PC-9 (cell line): ENCODE measurements at regions not wholly inside any gene's neighbourhood (a gene's known extent, or its start where the extent isn't known, plus 50 kb on each side); places are given as distances from the start of the nearest gene placed in this dataset.

Experiments
- BruUV-seq: library from RNA; stranded (reverse); fragments of 400-500 nt; replicated peaks from 2 replicates; lab custom pipeline; 2021; lab: Mats Ljungman, UMichigan
- CTCF ChIA-PET: fragments of 300-600 bp; sonication (Branson Sonifier 250); formaldehyde crosslinking; loops from one replicate; lab custom pipeline; 2022; ENCODE audit warnings: antibody characterized with exemption; lab: Charles Lee
- POLR2A ChIA-PET: fragments of 300-600 bp; sonication (Branson Sonifier 250); formaldehyde crosslinking; loops from one replicate; lab custom pipeline; 2022; ENCODE audit warnings: antibody characterized with exemption; ENCODE audit not compliant: unreplicated experiment; lab: Charles Lee
- DNase-seq, 2 experiments: peaks; one replicate each; pipeline versions ENCODE4 v3.0.0 to v3.0.0-alpha.2; 2015 to 2022; ENCODE audit warnings: mixed read lengths in 1 of 2
- H2AFZ ChIP-seq: fragments of 200-600 bp; sonication (generic); 2 replicates; pipeline ENCODE4 v1.8.1; 2017; ENCODE audit warnings: antibody characterized with exemption
- H3F3A ChIP-seq: fragments of 200-600 bp; sonication (generic); 2 replicates; pipeline ENCODE4 v1.8.1; 2017; ENCODE audit warnings: antibody characterized with exemption, mild to moderate bottlenecking, low read depth; ENCODE audit not compliant: insufficient read depth
- H3K27ac ChIP-seq: fragments of 200-600 bp; sonication (generic); 2 replicates; pipeline ENCODE4 v1.6.1; 2016; ENCODE audit warnings: mixed run types
- H3K27me3 ChIP-seq: fragments of 200-600 bp; sonication (generic); 2 replicates; pipeline ENCODE4 v1.6.1; 2016; ENCODE audit warnings: low read depth, mixed run types; ENCODE audit not compliant: insufficient read depth
- H3K36me3 ChIP-seq: fragments of 200-600 bp; sonication (generic); 2 replicates; pipeline ENCODE4 v1.6.1; 2016; ENCODE audit warnings: low read depth, mixed run types
- H3K4me1 ChIP-seq: fragments of 200-600 bp; sonication (generic); replicated peaks from 2 replicates; pipeline ENCODE4 v1.6.1; 2016; ENCODE audit warnings: mixed run types; ENCODE audit not compliant: insufficient read depth
- H3K4me2 ChIP-seq: fragments of 200-600 bp; sonication (generic); 2 replicates; pipeline ENCODE4 v1.6.1; 2017; ENCODE audit warnings: mixed run types
- H3K4me3 ChIP-seq: fragments of 200-600 bp; sonication (generic); 2 replicates; pipeline ENCODE4 v1.6.1; 2016; ENCODE audit warnings: mixed run types
- H3K79me2 ChIP-seq: fragments of 200-600 bp; sonication (generic); 2 replicates; pipeline ENCODE4 v1.6.1; 2017; ENCODE audit warnings: low read depth, mixed run types
- H3K9me2 ChIP-seq: fragments of 200-600 bp; sonication (generic); 2 replicates; pipeline ENCODE4 v1.8.1; 2017; ENCODE audit warnings: mild to moderate bottlenecking; ENCODE audit not compliant: insufficient read depth
- H3K9me3 ChIP-seq: fragments of 200-600 bp; sonication (generic); 2 replicates; pipeline ENCODE4 v1.8.1; 2016; ENCODE audit warnings: low read depth; ENCODE audit not compliant: insufficient read depth
- H4K20me1 ChIP-seq: fragments of 200-600 bp; sonication (generic); 2 replicates; pipeline ENCODE4 v1.8.1; 2017; ENCODE audit not compliant: insufficient read depth
- CTCF ChIP-seq: fragments of 200-600 bp; sonication (generic); conservative IDR thresholded peaks from 2 replicates; pipeline ENCODE4 v1.6.1; 2017; ENCODE audit warnings: mixed run types, antibody characterized with exemption, mild to moderate bottlenecking, moderate library complexity
- EZH2 ChIP-seq: fragments of 200-600 bp; sonication (generic); IDR thresholded peaks from 2 replicates; pipeline ENCODE4 v1.8.0; 2017; ENCODE audit warnings: antibody characterized with exemption, low read depth
- intact Hi-C: fragments of 100-400 bp; cut with micrococcal nuclease; formaldehyde crosslinking; loops from one replicate; pipeline ENCODE4 v1.10.0; 2022; ENCODE audit not compliant: unreplicated experiment

- H2AFZ ChIP-seq = no peak overlapping the region
- no peaks in the 10 kb centered on the region for H3F3A ChIP-seq
- H3K79me2 ChIP-seq = no peaks in the 10 kb centered on the region
- TF ChIP-seq CTCF = no peak
- TF ChIP-seq EZH2 = no peak
- no peak overlapping the region for H3K27ac ChIP-seq
- H3K4me2 ChIP-seq = no peak overlapping the region
- ChIA-PET POLR2A (no interaction called here), CTCF (interaction anchor here (0.6 kb wide), 1 partner anchor 582 kb away, joined by 3 read pairs; no protein-coding TSS in a partner anchor)
- no TSS peak for BruUV-seq
- no peaks in the 10 kb centered on the region for H3K36me3 ChIP-seq
- intact Hi-C loops = no loop called here
- no peak overlapping the region for H3K4me3 ChIP-seq
- H3K4me1 ChIP-seq = no peaks in the 10 kb centered on the region
- no peaks in the 10 kb centered on the region for H4K20me1 ChIP-seq
- no peaks in the 10 kb centered on the region for H3K9me3 ChIP-seq
- DNase-seq = no peak
- 0 out of 2 replicates have a peak, but pooled peaks cover 15% of the 10 kb centered on the region for H3K27me3 ChIP-seq
- no peaks in the 10 kb centered on the region for H3K9me2 ChIP-seq
Measured at GRCh38 chrX:150225756-150226155, 137.4 kb upstream of the MAMLD1 start.

GRCh38 chrX:150226223-150226965 is 136.7 kb upstream of the MAMLD1 start:
- Histone ChIP-seq H3K4me2 (no peak overlapping the region), H3K4me1 (no peaks in the 10 kb centered on the region), H3K27me3 (0 out of 2 replicates have a peak, but pooled peaks cover 10% of the 10 kb centered on the region), H2AFZ (no peak overlapping the region), H3K9me2 (no peaks in the 10 kb centered on the region), H3K9me3 (no peaks in the 10 kb centered on the region), H3F3A (no peaks in the 10 kb centered on the region), H3K27ac (no peak overlapping the region), H4K20me1 (no peaks in the 10 kb centered on the region), H3K4me3 (no peak overlapping the region), H3K36me3 (no peaks in the 10 kb centered on the region), H3K79me2 (no peaks in the 10 kb centered on the region)
- POLR2A ChIA-PET = no interaction called here
- DNase-seq = no peak
- no TSS peak for BruUV-seq
- CTCF ChIA-PET = interaction anchor here (0.6 kb wide), 1 partner anchor 582 kb away, joined by 3 read pairs; no protein-coding TSS in a partner anchor
- TF ChIP-seq CTCF (no peak), EZH2 (no peak)
- intact Hi-C loops = no loop called here

GRCh38 chrX:150227321-150227860 is 135.7 kb upstream of the MAMLD1 start:
- H3K4me3 ChIP-seq = no peak overlapping the region
- no peaks in the 10 kb centered on the region for H3K9me3 ChIP-seq
- H3K27me3 ChIP-seq = 0 out of 2 replicates have a peak, but pooled peaks cover 10% of the 10 kb centered on the region
- CTCF ChIA-PET = no interaction called here
- intact Hi-C loops = no loop called here
- no peaks in the 10 kb centered on the region for H3K4me1 ChIP-seq
- no peak for DNase-seq
- POLR2A ChIA-PET = no interaction called here
- H4K20me1 ChIP-seq = no peaks in the 10 kb centered on the region
- BruUV-seq = no TSS peak
- H3F3A ChIP-seq = no peaks in the 10 kb centered on the region
- no peak overlapping the region for H3K4me2 ChIP-seq
- no peaks in the 10 kb centered on the region for H3K79me2 ChIP-seq
- H3K9me2 ChIP-seq = no peaks in the 10 kb centered on the region
- H3K36me3 ChIP-seq = no peaks in the 10 kb centered on the region
- H2AFZ ChIP-seq = no peak overlapping the region
- no peak overlapping the region for H3K27ac ChIP-seq
- TF ChIP-seq EZH2 = no peak
- TF ChIP-seq CTCF = no peak
